ENCODE measurements at regions not wholly inside any gene's neighbourhood (a gene's known extent, or its start where the extent isn't known, plus 50 kb on each side); places are given as distances from the start of the nearest gene placed in this dataset.

DNA sequence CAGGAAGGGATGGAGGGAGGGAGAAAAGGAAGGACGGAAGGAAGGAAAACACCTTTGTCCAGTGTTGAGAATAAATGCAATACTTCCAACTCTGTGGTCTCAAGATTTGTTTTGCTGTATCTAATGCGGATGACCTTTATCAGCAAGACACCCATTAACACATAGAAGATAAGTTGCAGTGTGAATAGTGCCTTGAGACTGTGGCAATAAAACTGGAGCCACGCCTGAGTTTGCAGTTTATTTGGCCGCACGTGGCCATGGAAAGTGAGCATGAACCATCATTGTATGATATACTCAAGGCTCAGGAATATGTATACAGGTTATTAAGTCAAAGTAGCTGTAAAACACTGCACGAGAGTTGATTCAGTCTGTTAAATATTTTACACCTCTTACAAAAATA is 113.6 kb upstream of the EEA1 start:
- Histone ChIP-seq H2AFZ (no peak overlapping the region), H3K9me2 (ENCODE audit: insufficient read depth) (no peaks in the 10 kb centered on the region), H3K36me3 (ENCODE audit: low read depth) (no peaks in the 10 kb centered on the region), H3K27ac (no peak overlapping the region), H3K4me1 (replicated peaks; ENCODE audit: insufficient read depth) (no peaks in the 10 kb centered on the region), H3K4me3 (no peak overlapping the region), H3K79me2 (ENCODE audit: low read depth) (no peaks in the 10 kb centered on the region), H3F3A (ENCODE audit: insufficient read depth, low read depth) (no peaks in the 10 kb centered on the region), H4K20me1 (ENCODE audit: insufficient read depth) (no peaks in the 10 kb centered on the region), H3K9me3 (ENCODE audit: insufficient read depth, low read depth) (no peaks in the 10 kb centered on the region; the same call in 1 of the 2 replicates), H3K4me2 (no peak overlapping the region), H3K27me3 (ENCODE audit: insufficient read depth, low read depth) (no peaks in the 10 kb centered on the region)
- TF ChIP-seq, protein P1, sequence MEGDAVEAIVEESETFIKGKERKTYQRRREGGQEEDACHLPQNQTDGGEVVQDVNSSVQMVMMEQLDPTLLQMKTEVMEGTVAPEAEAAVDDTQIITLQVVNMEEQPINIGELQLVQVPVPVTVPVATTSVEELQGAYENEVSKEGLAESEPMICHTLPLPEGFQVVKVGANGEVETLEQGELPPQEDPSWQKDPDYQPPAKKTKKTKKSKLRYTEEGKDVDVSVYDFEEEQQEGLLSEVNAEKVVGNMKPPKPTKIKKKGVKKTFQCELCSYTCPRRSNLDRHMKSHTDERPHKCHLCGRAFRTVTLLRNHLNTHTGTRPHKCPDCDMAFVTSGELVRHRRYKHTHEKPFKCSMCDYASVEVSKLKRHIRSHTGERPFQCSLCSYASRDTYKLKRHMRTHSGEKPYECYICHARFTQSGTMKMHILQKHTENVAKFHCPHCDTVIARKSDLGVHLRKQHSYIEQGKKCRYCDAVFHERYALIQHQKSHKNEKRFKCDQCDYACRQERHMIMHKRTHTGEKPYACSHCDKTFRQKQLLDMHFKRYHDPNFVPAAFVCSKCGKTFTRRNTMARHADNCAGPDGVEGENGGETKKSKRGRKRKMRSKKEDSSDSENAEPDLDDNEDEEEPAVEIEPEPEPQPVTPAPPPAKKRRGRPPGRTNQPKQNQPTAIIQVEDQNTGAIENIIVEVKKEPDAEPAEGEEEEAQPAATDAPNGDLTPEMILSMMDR (conservative IDR thresholded peaks at IDR 0.05) = no peak
- TF ChIP-seq EZH2 (IDR thresholded peaks at IDR 0.05; ENCODE audit: low read depth) = no peak
- POLR2A ChIA-PET (ENCODE audit: unreplicated experiment) = no interaction called here
- intact Hi-C loops (cut with micrococcal nuclease; ENCODE audit: unreplicated experiment) = no loop called here
- DNase-seq = no peak
- CTCF ChIA-PET = interaction anchor here (0.6 kb wide), 1 partner anchor 14 kb away, joined by 3 read pairs; no protein-coding TSS in a partner anchor
- no TSS peak for BruUV-seq (replicated peaks)

DNA sequence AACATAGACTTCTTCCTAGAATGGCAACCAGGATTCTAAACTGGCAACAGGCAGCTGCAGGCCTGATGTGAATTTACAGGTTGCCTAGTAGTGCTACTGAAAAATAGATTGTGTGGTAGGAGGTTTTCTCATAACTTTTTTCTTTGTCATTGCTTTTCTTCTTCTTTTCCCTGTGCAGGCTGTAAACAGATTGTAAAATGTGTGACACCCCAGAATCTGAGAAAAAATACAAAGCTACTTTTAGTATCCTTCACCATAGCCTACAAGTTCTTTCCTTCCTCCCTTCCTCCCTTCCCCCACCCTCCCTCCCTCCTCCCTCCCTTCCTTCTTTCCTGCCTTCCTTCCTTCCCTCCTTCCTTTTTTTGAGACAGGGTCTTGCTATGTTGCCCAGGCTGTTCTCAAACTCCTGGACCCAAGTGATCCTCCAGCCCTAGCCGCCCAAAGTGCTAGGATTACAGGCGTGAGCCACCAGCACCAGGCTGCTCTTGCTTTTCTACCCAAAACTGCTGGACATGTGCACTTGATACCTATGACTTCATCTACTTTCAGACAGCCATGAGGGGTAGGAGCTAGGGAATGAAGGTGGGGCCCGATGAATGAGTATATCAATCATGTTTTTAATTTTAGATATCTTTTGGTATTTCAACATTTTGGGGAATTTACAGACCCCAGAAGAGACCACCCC is 114.2 kb upstream of the EEA1 start:
- Histone ChIP-seq H3F3A (ENCODE audit: insufficient read depth, low read depth) (no peaks in the 10 kb centered on the region), H3K9me3 (ENCODE audit: insufficient read depth, low read depth) (no peaks in the 10 kb centered on the region), H3K36me3 (ENCODE audit: low read depth) (no peaks in the 10 kb centered on the region), H3K4me1 (replicated peaks; ENCODE audit: insufficient read depth) (no peaks in the 10 kb centered on the region), H4K20me1 (ENCODE audit: insufficient read depth) (no peaks in the 10 kb centered on the region), H3K27ac (no peak overlapping the region), H2AFZ (no peak overlapping the region), H3K4me2 (no peak overlapping the region), H3K27me3 (ENCODE audit: insufficient read depth, low read depth) (no peaks in the 10 kb centered on the region), H3K9me2 (ENCODE audit: insufficient read depth) (no peaks in the 10 kb centered on the region), H3K4me3 (no peak overlapping the region), H3K79me2 (ENCODE audit: low read depth) (no peaks in the 10 kb centered on the region)
- BruUV-seq (replicated peaks) = no TSS peak
- POLR2A ChIA-PET (ENCODE audit: unreplicated experiment) = interaction anchor here (0.7 kb wide), 1 partner anchor 458 kb away, joined by 7 read pairs; no protein-coding TSS in a partner anchor
- TF ChIP-seq, protein P1 (conservative IDR thresholded peaks at IDR 0.05) = no peak
- CTCF ChIA-PET = no interaction called here
- intact Hi-C loops (cut with micrococcal nuclease; ENCODE audit: unreplicated experiment) = no loop called here
- DNase-seq = no peak

DNA sequence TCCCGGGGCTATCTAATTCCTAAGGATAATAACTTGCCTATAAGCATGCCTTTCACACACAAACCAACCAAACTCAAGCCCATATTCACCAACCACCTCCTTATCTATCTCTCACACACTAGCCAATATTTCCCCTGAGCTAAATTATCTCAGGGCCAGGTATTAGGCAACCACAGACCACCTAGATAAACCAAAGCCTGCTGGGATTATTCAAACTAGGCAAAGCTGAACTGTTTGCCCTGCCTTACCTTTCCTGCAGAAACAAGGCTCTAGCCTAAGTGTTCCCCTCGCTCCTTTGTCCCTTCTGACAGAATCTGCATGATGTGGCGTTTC is 114.7 kb upstream of the EEA1 start:
- H3K4me1 ChIP-seq (replicated peaks; ENCODE audit: insufficient read depth) = no peaks in the 10 kb centered on the region
- TF ChIP-seq, protein P1 (conservative IDR thresholded peaks at IDR 0.05) = no peak
- TF ChIP-seq EZH2 (IDR thresholded peaks at IDR 0.05; ENCODE audit: low read depth) = no peak
- intact Hi-C loops (cut with micrococcal nuclease; ENCODE audit: unreplicated experiment) = no loop called here
- no peaks in the 10 kb centered on the region for H3F3A ChIP-seq (ENCODE audit: insufficient read depth, low read depth)
- H3K4me3 ChIP-seq = no peak overlapping the region
- ChIA-PET POLR2A (ENCODE audit: unreplicated experiment) (interaction anchor here (0.7 kb wide), 1 partner anchor 457 kb away, joined by 7 read pairs; no protein-coding TSS in a partner anchor), CTCF (no interaction called here)
- no peak overlapping the region for H2AFZ ChIP-seq
- no TSS peak for BruUV-seq (replicated peaks)
- no peaks in the 10 kb centered on the region for H3K36me3 ChIP-seq (ENCODE audit: low read depth)
- H3K27me3 ChIP-seq (ENCODE audit: insufficient read depth, low read depth) = no peaks in the 10 kb centered on the region
- H3K4me2 ChIP-seq = no peak overlapping the region
- no peaks in the 10 kb centered on the region for H3K9me2 ChIP-seq (ENCODE audit: insufficient read depth)
- DNase-seq = no peak
- H3K79me2 ChIP-seq (ENCODE audit: low read depth) = no peaks in the 10 kb centered on the region
- H3K27ac ChIP-seq = no peak overlapping the region
- H4K20me1 ChIP-seq (ENCODE audit: insufficient read depth) = no peaks in the 10 kb centered on the region
- no peaks in the 10 kb centered on the region for H3K9me3 ChIP-seq (ENCODE audit: insufficient read depth, low read depth)
